B cell (primary cell): ENCODE measurements at regions not wholly inside any gene's neighbourhood (a gene's known extent, or its start where the extent isn't known, plus 50 kb on each side); places are given as distances from the start of the nearest gene placed in this dataset.

Experiments used
- ATAC-seq: fragments of 200-7000 bp; cut with Tn5 transposase; one replicate; pipeline ENCODE4 v1.10.0; 2021; ENCODE audit warnings: low read depth, mild to moderate bottlenecking, moderate number of reproducible peaks, moderate library complexity
- CTCF ChIA-PET: fragments of 350-600 bp; sonication (Branson Sonifier 250); formaldehyde crosslinking; loops from one replicate; lab custom pipeline; 2021; ENCODE audit warnings: antibody characterized with exemption, inconsistent platforms; lab: Charles Lee
- POLR2A ChIA-PET: fragments of 350-600 bp; sonication (Branson Sonifier 250); formaldehyde crosslinking; loops from one replicate; lab custom pipeline; 2021; ENCODE audit warnings: antibody characterized with exemption; lab: Charles Lee
- DNase-seq: peaks from one replicate; pipeline ENCODE4 v3.0.0; 2013
- H2AFZ ChIP-seq: 2 replicates; pipeline ENCODE4 v1.6.1; 2012; ENCODE audit warnings: mild to moderate bottlenecking, low read depth, low read length; ENCODE audit not compliant: insufficient read depth, poor library complexity, severe bottlenecking
- H3K27ac ChIP-seq, 2 donors: 1 replicate in 1 of 2; 2 replicates in 1 of 2; pipeline ENCODE4 v1.5.1; 2012 to 2013; ENCODE audit warnings: low read length in 2 of 2, mild to moderate bottlenecking in 2 of 2, moderate library complexity in 1 of 2
- H3K27me3 ChIP-seq, 4 experiments: fragments of 200-600 bp in 1 of 4; sonication (generic) in 1 of 4; replicated peaks in 1 of 4; 1 replicate in 2 of 4; 2 replicates in 2 of 4; pipeline versions ENCODE4 v1.6.1 to v1.7.0; 2013 to 2016; ENCODE audit warnings: low read length in 3 of 4, mild to moderate bottlenecking in 2 of 4, mixed read lengths in 1 of 4, moderate library complexity in 1 of 4; ENCODE audit not compliant: insufficient read depth in 4 of 4, control insufficient read depth in 3 of 4; ENCODE audit errors: control extremely low read depth in 1 of 4
- H3K36me3 ChIP-seq, 2 experiments: replicated peaks in 1 of 2; 1 replicate in 1 of 2; 2 replicates in 1 of 2; pipeline versions ENCODE4 v1.6.1 to v1.7.1; 2013; ENCODE audit warnings: low read length in 1 of 2; ENCODE audit not compliant: insufficient read depth in 2 of 2, control insufficient read depth in 1 of 2; ENCODE audit errors: control extremely low read depth in 1 of 2, extremely low read depth in 1 of 2
- H3K4me1 ChIP-seq, 2 donors: fragments of 200-600 bp in 1 of 2; sonication (generic) in 1 of 2; 1 replicate in 1 of 2; 2 replicates in 1 of 2; pipeline versions ENCODE4 v1.5.1 to v1.6.1; 2013 to 2017; ENCODE audit warnings: low read length in 2 of 2; ENCODE audit not compliant: control insufficient read depth in 2 of 2, insufficient read depth in 2 of 2
- H3K4me2 ChIP-seq: replicated peaks from 2 replicates; pipeline ENCODE3; 2012; ENCODE audit warnings: mild to moderate bottlenecking, low read depth, low read length; ENCODE audit not compliant: poor library complexity, severe bottlenecking
- H3K4me3 ChIP-seq, 5 experiments: fragments of 200-600 bp in 1 of 5; sonication (generic) in 1 of 5; 1 replicate in 3 of 5; 2 replicates in 2 of 5; pipeline versions ENCODE4 v1.5.1 to v1.7.0; 2011 to 2016; ENCODE audit warnings: low read length in 4 of 5, mild to moderate bottlenecking in 4 of 5, low read depth in 2 of 5, control low read depth in 1 of 5, moderate library complexity in 1 of 5; ENCODE audit not compliant: insufficient read depth in 1 of 5; ENCODE audit errors: control extremely low read depth in 1 of 5, extremely low read depth in 1 of 5
- H3K79me2 ChIP-seq: fragments of 200-600 bp; sonication (generic); one replicate; pipeline ENCODE4 v1.6.0; 2016; ENCODE audit warnings: low read length; ENCODE audit not compliant: control insufficient read depth, insufficient read depth
- H3K9ac ChIP-seq: fragments of 200-600 bp; sonication (generic); 2 replicates; pipeline ENCODE4 v1.6.1; 2017; ENCODE audit warnings: mild to moderate bottlenecking, low read length, moderate library complexity
- H3K9me3 ChIP-seq, 3 donors: one replicate each; pipeline versions ENCODE4 v1.6.1 to v1.7.1; 2013; ENCODE audit warnings: low read length in 2 of 3; ENCODE audit not compliant: control insufficient read depth in 2 of 3, insufficient read depth in 1 of 3; ENCODE audit errors: control extremely low read depth in 1 of 3
- H4K20me1 ChIP-seq: 2 replicates; pipeline ENCODE4 v1.6.0; 2012; ENCODE audit warnings: mild to moderate bottlenecking, low read length; ENCODE audit not compliant: insufficient read depth, control insufficient read depth, poor library complexity, severe bottlenecking
- H3K27ac Mint-ChIP-seq: one replicate; pipeline ENCODE4 v1.8.0; 2021; ENCODE audit warnings: mixed read lengths
- H3K27me3 Mint-ChIP-seq: one replicate; pipeline ENCODE4 v1.8.0; 2021; ENCODE audit warnings: mixed read lengths
- H3K4me1 Mint-ChIP-seq: one replicate; pipeline ENCODE4 v1.8.0; 2021; ENCODE audit warnings: mixed read lengths
- H3K4me3 Mint-ChIP-seq: one replicate; pipeline ENCODE4 v1.8.0; 2021; ENCODE audit warnings: mixed read lengths
- H3K9me3 Mint-ChIP-seq: one replicate; pipeline ENCODE4 v1.8.0; 2022; ENCODE audit warnings: mixed read lengths; ENCODE audit not compliant: insufficient read depth
- EZH2 ChIP-seq: IDR thresholded peaks from 2 replicates; pipeline ENCODE4 v1.6.1; 2012; ENCODE audit warnings: borderline replicate concordance, low read depth, mild to moderate bottlenecking, moderate library complexity, low read length; ENCODE audit not compliant: insufficient read depth, poor library complexity, severe bottlenecking
- WGBS: methylation state at CpG from one replicate; pipeline ENCODE4 v1.1.5; 2013; ENCODE audit warnings: missing lambda C conversion rate; ENCODE audit not compliant: insufficient coverage; 5-methylcytosine and 5-hydroxymethylcytosine counted together
- intact Hi-C: fragments of 100-400 bp; cut with micrococcal nuclease; formaldehyde crosslinking; loops from one replicate; pipeline ENCODE4 v1.10.0; 2022
- TF ChIP-seq, protein P1 (sequence below): fragments of 200-600 bp; IDR thresholded peaks from one replicate; pipeline ENCODE4 v1.8.0; 2022; ENCODE audit warnings: antibody characterized with exemption, mild to moderate bottlenecking

DNA sequence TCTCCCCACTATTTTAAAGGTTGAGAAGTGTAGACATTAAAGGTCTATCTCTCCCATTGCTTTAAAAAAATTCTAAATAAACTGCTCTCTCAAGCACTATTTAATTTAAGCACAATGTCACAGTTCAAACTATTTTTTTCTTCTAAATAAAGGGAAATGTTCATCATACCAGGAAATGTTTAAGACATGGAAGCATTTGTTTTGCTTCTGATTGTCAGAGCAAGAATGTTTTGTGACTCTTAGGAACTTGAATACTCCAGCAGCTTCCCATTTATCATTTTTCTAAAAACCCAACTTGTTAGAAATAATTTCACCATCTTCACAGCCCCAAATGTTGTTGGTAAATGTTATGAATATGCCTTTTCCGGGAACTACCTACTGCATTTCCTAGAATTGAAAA is 121.8 kb upstream of the NTF3 start:
- no peak overlapping the region for H3K27ac Mint-ChIP-seq
- no peak overlapping the region for H3K4me3 Mint-ChIP-seq
- H3K27me3 Mint-ChIP-seq: peaks cover 14% of the 10 kb centered on the region
- CTCF ChIA-PET: no interaction called here
- DNase-seq: no peak
- H3K9me3 Mint-ChIP-seq: peaks cover 5% of the 10 kb centered on the region
- intact Hi-C loops: no loop called here
- ATAC-seq: no peak
- Histone ChIP-seq H3K36me3 (no peaks in the 10 kb centered on the region), H3K79me2 (no peaks in the 10 kb centered on the region), H3K9ac (no peak overlapping the region), H2AFZ (no peak overlapping the region), H4K20me1 (no peaks in the 10 kb centered on the region), H3K4me3 (no peak overlapping the region), H3K9me3 (peaks cover 0 to 1% (median 0%) of the 10 kb centered on the region in 3 donors), H3K27me3 (peaks cover 0 to 3% (median 0%) of the 10 kb centered on the region in 4 experiments), H3K27ac (no peak overlapping the region), H3K4me2 (no peak overlapping the region), H3K4me1 (no peaks in the 10 kb centered on the region)
- TF ChIP-seq, protein P1, sequence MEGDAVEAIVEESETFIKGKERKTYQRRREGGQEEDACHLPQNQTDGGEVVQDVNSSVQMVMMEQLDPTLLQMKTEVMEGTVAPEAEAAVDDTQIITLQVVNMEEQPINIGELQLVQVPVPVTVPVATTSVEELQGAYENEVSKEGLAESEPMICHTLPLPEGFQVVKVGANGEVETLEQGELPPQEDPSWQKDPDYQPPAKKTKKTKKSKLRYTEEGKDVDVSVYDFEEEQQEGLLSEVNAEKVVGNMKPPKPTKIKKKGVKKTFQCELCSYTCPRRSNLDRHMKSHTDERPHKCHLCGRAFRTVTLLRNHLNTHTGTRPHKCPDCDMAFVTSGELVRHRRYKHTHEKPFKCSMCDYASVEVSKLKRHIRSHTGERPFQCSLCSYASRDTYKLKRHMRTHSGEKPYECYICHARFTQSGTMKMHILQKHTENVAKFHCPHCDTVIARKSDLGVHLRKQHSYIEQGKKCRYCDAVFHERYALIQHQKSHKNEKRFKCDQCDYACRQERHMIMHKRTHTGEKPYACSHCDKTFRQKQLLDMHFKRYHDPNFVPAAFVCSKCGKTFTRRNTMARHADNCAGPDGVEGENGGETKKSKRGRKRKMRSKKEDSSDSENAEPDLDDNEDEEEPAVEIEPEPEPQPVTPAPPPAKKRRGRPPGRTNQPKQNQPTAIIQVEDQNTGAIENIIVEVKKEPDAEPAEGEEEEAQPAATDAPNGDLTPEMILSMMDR: no peak
- no peak for TF ChIP-seq EZH2
- H3K4me1 Mint-ChIP-seq: no peaks in the 10 kb centered on the region
- WGBS: no CpG with 5 or more reads among the region's 1 CpG
- POLR2A ChIA-PET: no interaction called here

DNA sequence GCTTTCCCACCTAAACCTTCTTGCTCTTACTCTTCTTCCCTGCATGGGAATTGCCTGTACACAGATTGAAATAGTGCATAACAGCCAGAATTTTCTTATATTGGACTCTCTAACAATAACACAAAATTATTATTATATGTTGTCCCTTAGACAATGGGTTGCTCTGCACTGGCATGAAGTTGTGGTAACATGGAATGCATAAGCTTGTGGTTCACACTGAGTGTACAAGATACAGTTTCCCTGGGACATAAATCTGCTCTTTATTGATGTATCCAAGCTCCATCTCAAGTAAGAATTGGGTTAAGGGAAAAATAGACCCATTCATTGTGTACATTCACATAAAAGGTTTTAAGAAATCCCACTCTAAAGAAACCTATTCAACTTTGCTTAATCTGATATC is 114.4 kb upstream of the NTF3 start:
- H3K4me3 Mint-ChIP-seq: no peak overlapping the region
- DNase-seq (no peak), ATAC-seq (no peak)
- intact Hi-C loops: no loop called here
- Histone ChIP-seq H3K4me1 (no peaks in the 10 kb centered on the region), H3K27me3 (peaks cover 0 to 3% (median 0%) of the 10 kb centered on the region in 4 experiments), H3K4me3 (no peak overlapping the region), H4K20me1 (no peaks in the 10 kb centered on the region), H3K27ac (no peak overlapping the region), H3K4me2 (no peak overlapping the region), H3K36me3 (no peaks in the 10 kb centered on the region), H3K9ac (no peak overlapping the region), H3K9me3 (peaks cover 0 to 1% (median 0%) of the 10 kb centered on the region in 3 donors), H3K79me2 (no peaks in the 10 kb centered on the region), H2AFZ (no peak overlapping the region)
- no peak overlapping the region for H3K27ac Mint-ChIP-seq
- H3K9me3 Mint-ChIP-seq: peaks cover 2% of the 10 kb centered on the region
- H3K4me1 Mint-ChIP-seq: no peaks in the 10 kb centered on the region
- no peak for TF ChIP-seq EZH2
- TF ChIP-seq, protein P1: no peak
- CTCF ChIA-PET: no interaction called here
- H3K27me3 Mint-ChIP-seq: peaks cover 21% of the 10 kb centered on the region
- POLR2A ChIA-PET: no interaction called here
